HEK293 (cell line): ENCODE measurements at regions not wholly inside any gene's neighbourhood (a gene's known extent, or its start where the extent isn't known, plus 50 kb on each side); places are given as distances from the start of the nearest gene placed in this dataset.

Experiments used
- CTCF ChIA-PET: fragments of 350-600 bp; formaldehyde crosslinking; extraction: SDS; loops from one replicate; lab custom pipeline; 2021; ENCODE audit warnings: antibody characterized with exemption; lab: Yijun Ruan, JAX
- POLR2A ChIA-PET: fragments of 300-600 bp; formaldehyde crosslinking; extraction: SDS; loops from one replicate; lab custom pipeline; 2020; ENCODE audit warnings: antibody characterized with exemption, inconsistent platforms; lab: Yijun Ruan, JAX
- H3K27ac ChIP-seq: fragments of 200-500 bp; sonication (Bioruptor generic); 2 replicates; pipeline ENCODE4 v1.5.1; 2014; ENCODE audit warnings: low read depth, low read length, control low read depth, inconsistent platforms; ENCODE audit errors: extremely low read depth
- H3K36me3 ChIP-seq, 2 experiments: fragments of 200-500 bp in 1 of 2; sonication (Bioruptor generic) in 1 of 2; 1 replicate in 1 of 2; 2 replicates in 1 of 2; pipeline ENCODE4 v1.5.1; 2014 to 2017; ENCODE audit warnings: inconsistent platforms in 2 of 2, low read length in 2 of 2; ENCODE audit not compliant: control insufficient read depth in 2 of 2, insufficient read depth in 1 of 2
- H3K4me1 ChIP-seq: fragments of 200-500 bp; sonication (Bioruptor generic); 2 replicates; pipeline ENCODE4 v1.5.1; 2014; ENCODE audit warnings: mild to moderate bottlenecking, low read length, inconsistent platforms; ENCODE audit not compliant: control insufficient read depth, insufficient read depth
- H3K4me3 ChIP-seq: 2 replicates; pipeline ENCODE4 v1.5.1; 2011; ENCODE audit warnings: low read depth, mild to moderate bottlenecking, control low read depth, low read length, moderate library complexity
- H3K9me3 ChIP-seq: fragments of 200-500 bp; sonication (Bioruptor generic); 2 replicates; pipeline ENCODE4 v1.5.1; 2014; ENCODE audit warnings: low read depth, low read length, inconsistent platforms; ENCODE audit not compliant: control insufficient read depth, insufficient read depth
- EGR2 ChIP-seq: fragments of 450-650 bp; formaldehyde crosslinking; IDR thresholded peaks from 2 replicates; pipeline ENCODE4 v1.5.1; 2016; ENCODE audit warnings: low read depth, missing biosample characterization, missing genetic modification characterization
- FEZF1 ChIP-seq: fragments of 450-650 bp; formaldehyde crosslinking; IDR thresholded peaks from 2 replicates; pipeline ENCODE4 v1.5.1; 2016; ENCODE audit warnings: missing biosample characterization, missing genetic modification characterization
- GLIS1 ChIP-seq: fragments of 450-650 bp; formaldehyde crosslinking; IDR thresholded peaks from 2 replicates; pipeline ENCODE4 v1.5.1; 2016; ENCODE audit warnings: missing biosample characterization, missing genetic modification characterization
- HOXD13 ChIP-seq: sonication (generic); formaldehyde crosslinking; IDR thresholded peaks from 2 replicates; pipeline ENCODE4 v1.8.0; 2022; ENCODE audit warnings: missing genetic modification reagents, borderline replicate concordance
- KLF1 ChIP-seq: fragments of 450-650 bp; formaldehyde crosslinking; IDR thresholded peaks from 2 replicates; pipeline ENCODE4 v1.5.1; 2016; ENCODE audit warnings: missing biosample characterization, missing genetic modification characterization
- KLF8 ChIP-seq: fragments of 450-650 bp; formaldehyde crosslinking; IDR thresholded peaks from 2 replicates; pipeline ENCODE4 v1.5.1; 2016; ENCODE audit warnings: missing biosample characterization, missing genetic modification characterization
- RBAK ChIP-seq: fragments of 450-650 bp; formaldehyde crosslinking; IDR thresholded peaks from 2 replicates; pipeline ENCODE4 v1.5.1; 2016; ENCODE audit warnings: missing biosample characterization, missing genetic modification characterization
- SCRT2 ChIP-seq: fragments of 450-650 bp; formaldehyde crosslinking; IDR thresholded peaks from 2 replicates; pipeline ENCODE4 v1.5.1; 2016; ENCODE audit warnings: missing biosample characterization, missing genetic modification characterization
- YY2 ChIP-seq: fragments of 450-650 bp; formaldehyde crosslinking; IDR thresholded peaks from 2 replicates; pipeline ENCODE4 v1.5.1; 2016; ENCODE audit warnings: missing biosample characterization, missing genetic modification characterization
- ZBTB1 ChIP-seq: fragments of 450-650 bp; formaldehyde crosslinking; IDR thresholded peaks from 2 replicates; pipeline ENCODE4 v1.5.1; 2016; ENCODE audit warnings: missing biosample characterization, missing genetic modification characterization
- ZBTB8A ChIP-seq: fragments of 450-650 bp; formaldehyde crosslinking; IDR thresholded peaks from 2 replicates; pipeline ENCODE4 v1.5.1; 2016; ENCODE audit warnings: missing biosample characterization, missing genetic modification characterization
- ZFHX2 ChIP-seq: fragments of 450-650 bp; formaldehyde crosslinking; conservative IDR thresholded peaks from 2 replicates; pipeline ENCODE4 v1.5.1; 2016; ENCODE audit warnings: missing biosample characterization, missing genetic modification characterization
- ZFP3 ChIP-seq: fragments of 450-650 bp; formaldehyde crosslinking; IDR thresholded peaks from 2 replicates; pipeline ENCODE4 v1.5.1; 2016; ENCODE audit warnings: low read depth, missing biosample characterization, missing genetic modification characterization
- ZNF114 ChIP-seq: fragments of 450-650 bp; formaldehyde crosslinking; IDR thresholded peaks from 2 replicates; pipeline ENCODE4 v1.5.0; 2017; ENCODE audit warnings: missing biosample characterization, missing genetic modification characterization
- ZNF175 ChIP-seq: fragments of 450-650 bp; formaldehyde crosslinking; IDR thresholded peaks from 2 replicates; pipeline ENCODE4 v1.5.1; 2016; ENCODE audit warnings: missing biosample characterization, missing genetic modification characterization
- ZNF202 ChIP-seq: fragments of 450-650 bp; formaldehyde crosslinking; IDR thresholded peaks from 2 replicates; pipeline ENCODE4 v1.5.1; 2016; ENCODE audit warnings: missing biosample characterization, missing genetic modification characterization, borderline replicate concordance
- ZNF214 ChIP-seq: fragments of 450-650 bp; formaldehyde crosslinking; IDR thresholded peaks from 2 replicates; pipeline ENCODE4 v1.5.1; 2017; ENCODE audit warnings: missing biosample characterization, mild to moderate bottlenecking, missing genetic modification characterization, borderline replicate concordance
- ZNF311 ChIP-seq: fragments of 450-650 bp; formaldehyde crosslinking; IDR thresholded peaks from 2 replicates; pipeline ENCODE4 v1.5.1; 2017; ENCODE audit warnings: missing biosample characterization, missing genetic modification characterization, borderline replicate concordance
- ZNF354C ChIP-seq: fragments of 450-650 bp; formaldehyde crosslinking; IDR thresholded peaks from 2 replicates; pipeline ENCODE4 v1.5.1; 2016; ENCODE audit warnings: missing biosample characterization, missing genetic modification characterization, low read depth, borderline replicate concordance
- ZNF366 ChIP-seq: fragments of 450-650 bp; formaldehyde crosslinking; conservative IDR thresholded peaks from 2 replicates; pipeline ENCODE4 v1.5.1; 2016; ENCODE audit warnings: missing biosample characterization, missing genetic modification characterization
- ZNF426 ChIP-seq: fragments of 450-650 bp; formaldehyde crosslinking; IDR thresholded peaks from 2 replicates; pipeline ENCODE4 v1.5.1; 2017; ENCODE audit warnings: missing biosample characterization, missing genetic modification characterization, mild to moderate bottlenecking, inconsistent platforms, moderate library complexity
- ZNF473 ChIP-seq: fragments of 450-650 bp; formaldehyde crosslinking; IDR thresholded peaks from 2 replicates; pipeline ENCODE4 v1.5.1; 2017; ENCODE audit warnings: missing biosample characterization, missing genetic modification characterization
- ZNF558 ChIP-seq: fragments of 450-650 bp; formaldehyde crosslinking; IDR thresholded peaks from 2 replicates; pipeline ENCODE4 v1.5.1; 2016; ENCODE audit warnings: missing biosample characterization, missing genetic modification characterization
- ZNF596 ChIP-seq: fragments of 450-650 bp; IDR thresholded peaks from 2 replicates; pipeline ENCODE4 v1.5.0; 2018; ENCODE audit warnings: missing biosample characterization, mild to moderate bottlenecking, missing genetic modification characterization, moderate library complexity
- ZNF629 ChIP-seq: fragments of 450-650 bp; formaldehyde crosslinking; IDR thresholded peaks from 2 replicates; pipeline ENCODE4 v1.5.1; 2017; ENCODE audit warnings: missing biosample characterization, missing genetic modification characterization
- ZNF707 ChIP-seq: fragments of 450-650 bp; formaldehyde crosslinking; IDR thresholded peaks from 2 replicates; pipeline ENCODE4 v1.5.1; 2016; ENCODE audit warnings: missing biosample characterization, missing genetic modification characterization
- TF ChIP-seq, protein P1 (sequence below): IDR thresholded peaks from 2 replicates; pipeline ENCODE4 v1.6.1; 2011; ENCODE audit warnings: mild to moderate bottlenecking, low read depth, low read length, borderline replicate concordance
- TF ChIP-seq, protein P2 (sequence below): fragments of 450-650 bp; formaldehyde crosslinking; IDR thresholded peaks from 2 replicates; pipeline ENCODE4 v1.5.1; 2016; ENCODE audit warnings: missing biosample characterization, missing genetic modification characterization, low read depth

DNA sequence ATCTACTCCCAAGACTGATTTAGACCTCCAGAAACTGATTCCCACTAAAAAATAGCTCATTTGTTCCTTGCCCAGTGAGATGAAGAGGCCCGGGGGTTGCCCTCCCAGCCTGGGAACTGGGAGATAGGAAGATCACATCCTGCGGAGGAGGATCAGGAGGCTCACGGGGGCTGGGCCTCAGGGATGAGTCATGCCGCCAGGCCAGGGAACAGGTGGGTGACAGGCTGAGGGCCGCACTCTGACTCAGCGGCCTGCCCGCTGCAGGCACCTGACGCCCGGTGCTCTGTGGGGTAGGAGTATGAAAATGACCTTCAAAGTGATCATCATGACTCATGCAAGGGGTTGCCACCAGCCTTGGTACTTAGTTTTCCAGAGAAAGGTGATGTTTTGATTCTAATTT, 104.5 kb upstream of the ZPBP start:
- CTCF ChIA-PET: interaction anchor here (2.0 kb wide), 1 partner anchor 8 kb away, joined by 5 read pairs; no protein-coding TSS in a partner anchor
- Histone ChIP-seq H3K36me3 (no peaks in the 10 kb centered on the region), H3K27ac (no peak overlapping the region), H3K4me1 (no peaks in the 10 kb centered on the region), H3K9me3 (no peaks in the 10 kb centered on the region), H3K4me3 (no peak overlapping the region)
- TF ChIP-seq, protein P1, sequence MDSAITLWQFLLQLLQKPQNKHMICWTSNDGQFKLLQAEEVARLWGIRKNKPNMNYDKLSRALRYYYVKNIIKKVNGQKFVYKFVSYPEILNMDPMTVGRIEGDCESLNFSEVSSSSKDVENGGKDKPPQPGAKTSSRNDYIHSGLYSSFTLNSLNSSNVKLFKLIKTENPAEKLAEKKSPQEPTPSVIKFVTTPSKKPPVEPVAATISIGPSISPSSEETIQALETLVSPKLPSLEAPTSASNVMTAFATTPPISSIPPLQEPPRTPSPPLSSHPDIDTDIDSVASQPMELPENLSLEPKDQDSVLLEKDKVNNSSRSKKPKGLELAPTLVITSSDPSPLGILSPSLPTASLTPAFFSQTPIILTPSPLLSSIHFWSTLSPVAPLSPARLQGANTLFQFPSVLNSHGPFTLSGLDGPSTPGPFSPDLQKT: no peak
- no peak for TF ChIP-seq ZNF596 (tag by site-specific recombination)
- TF ChIP-seq ZBTB1 (tag by site-specific recombination): no peak
- peak; percentile 31; the same call in 1 of the 2 replicates for TF ChIP-seq ZNF366 (tag by site-specific recombination)
- no peak for TF ChIP-seq ZNF426 (tag by site-specific recombination)
- no peak for TF ChIP-seq ZNF175 (tag by site-specific recombination)
- TF ChIP-seq KLF1: no peak
- TF ChIP-seq GLIS1 (tag by site-specific recombination): peak; percentile 39
- TF ChIP-seq KLF8 (tag by site-specific recombination): 0 out of 2 replicates have a peak, but pooled peaks have one; percentile 24
- no peak for TF ChIP-seq ZNF707 (tag by site-specific recombination)
- TF ChIP-seq ZFHX2 (tag by site-specific recombination): peak; percentile 49
- 0 out of 2 replicates have a peak, but pooled peaks have one; percentile 23 for TF ChIP-seq ZNF629
- peak; percentile 58 for TF ChIP-seq EGR2 (tag by site-specific recombination)
- no peak for TF ChIP-seq ZNF202
- no peak for TF ChIP-seq YY2 (tag by site-specific recombination)
- no peak for TF ChIP-seq ZNF558 (tag by site-specific recombination)
- TF ChIP-seq ZNF114: no peak
- TF ChIP-seq, protein P2, sequence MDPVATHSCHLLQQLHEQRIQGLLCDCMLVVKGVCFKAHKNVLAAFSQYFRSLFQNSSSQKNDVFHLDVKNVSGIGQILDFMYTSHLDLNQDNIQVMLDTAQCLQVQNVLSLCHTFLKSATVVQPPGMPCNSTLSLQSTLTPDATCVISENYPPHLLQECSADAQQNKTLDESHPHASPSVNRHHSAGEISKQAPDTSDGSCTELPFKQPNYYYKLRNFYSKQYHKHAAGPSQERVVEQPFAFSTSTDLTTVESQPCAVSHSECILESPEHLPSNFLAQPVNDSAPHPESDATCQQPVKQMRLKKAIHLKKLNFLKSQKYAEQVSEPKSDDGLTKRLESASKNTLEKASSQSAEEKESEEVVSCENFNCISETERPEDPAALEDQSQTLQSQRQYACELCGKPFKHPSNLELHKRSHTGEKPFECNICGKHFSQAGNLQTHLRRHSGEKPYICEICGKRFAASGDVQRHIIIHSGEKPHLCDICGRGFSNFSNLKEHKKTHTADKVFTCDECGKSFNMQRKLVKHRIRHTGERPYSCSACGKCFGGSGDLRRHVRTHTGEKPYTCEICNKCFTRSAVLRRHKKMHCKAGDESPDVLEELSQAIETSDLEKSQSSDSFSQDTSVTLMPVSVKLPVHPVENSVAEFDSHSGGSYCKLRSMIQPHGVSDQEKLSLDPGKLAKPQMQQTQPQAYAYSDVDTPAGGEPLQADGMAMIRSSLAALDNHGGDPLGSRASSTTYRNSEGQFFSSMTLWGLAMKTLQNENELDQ (tag by site-specific recombination): no peak
- no peak for TF ChIP-seq ZBTB8A (tag by site-specific recombination)
- TF ChIP-seq ZNF311 (tag by site-specific recombination): no peak
- peak; percentile 95 for TF ChIP-seq SCRT2 (tag by site-specific recombination)
- POLR2A ChIA-PET: interaction anchor here (1.0 kb wide), 1 partner anchor 77 kb away, joined by 3 read pairs; no protein-coding TSS in a partner anchor

DNA sequence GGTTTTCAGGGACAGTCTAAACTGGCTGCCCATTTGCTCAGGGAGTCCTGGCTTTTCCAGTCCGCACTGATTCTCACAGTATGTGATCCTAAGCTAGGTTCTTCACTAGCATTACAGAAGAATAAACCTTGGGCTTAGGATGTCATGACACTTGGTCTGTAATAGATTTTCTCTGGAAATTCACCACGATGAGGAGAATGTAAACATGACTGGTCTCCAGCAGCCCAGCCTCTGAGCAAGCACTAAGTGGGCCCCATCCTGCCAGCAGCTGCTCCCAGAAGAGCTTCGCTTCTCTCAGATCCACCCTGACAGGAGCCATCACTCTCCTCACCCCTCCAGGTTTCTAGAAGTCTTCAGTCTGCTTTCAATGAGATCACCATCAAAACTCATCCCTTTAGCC, 103.7 kb upstream of the ZPBP start:
- no peaks in the 10 kb centered on the region for H3K36me3 ChIP-seq
- ChIA-PET POLR2A (no interaction called here), CTCF (interaction anchor here (0.6 to 2.0 kb wide), 3 partner anchors 9 to 508 kb away, joined by 3 to 5 read pairs (median 3); no protein-coding TSS in a partner anchor)
- H3K4me1 ChIP-seq: no peaks in the 10 kb centered on the region
- H3K4me3 ChIP-seq: no peak overlapping the region
- TF ChIP-seq ZNF473 (tag by site-specific recombination): no peak
- no peak for TF ChIP-seq ZNF354C
- TF ChIP-seq, protein P2 (tag by site-specific recombination): no peak
- no peak for TF ChIP-seq RBAK
- TF ChIP-seq ZFP3 (tag by site-specific recombination): no peak
- no peak for TF ChIP-seq FEZF1 (tag by site-specific recombination)
- no peak for TF ChIP-seq ZNF214 (tag by site-specific recombination)
- TF ChIP-seq HOXD13 (CRISPR knock-in tag): no peak
- no peak overlapping the region for H3K27ac ChIP-seq
- no peaks in the 10 kb centered on the region for H3K9me3 ChIP-seq
